SK-N-SH treated with all-trans-retinoic acid at 6 μM for 48 hours (cell line): ENCODE measurements at regions not wholly inside any gene's neighbourhood (a gene's known extent, or its start where the extent isn't known, plus 50 kb on each side); places are given as distances from the start of the nearest gene placed in this dataset.

ENCODE experiments used
- ATAC-seq: fragments of 200-7000 bp; cut with Tn5 transposase; 3 replicates; pipeline ENCODE4 v1.9.1; 2020; ENCODE audit warnings: mild to moderate bottlenecking, moderate library complexity
- ARNTL ChIP-seq: fragments of 450-650 bp; formaldehyde crosslinking; IDR thresholded peaks from 2 replicates; pipeline ENCODE4 v1.5.0; 2020; ENCODE audit warnings: low read depth, mild to moderate bottlenecking, moderate library complexity, borderline replicate concordance
- BACH2 ChIP-seq: fragments of 250-450 bp; sonication (Bioruptor Pico); IDR thresholded peaks from 2 replicates; pipeline ENCODE4 v1.9.0; 2021; ENCODE audit warnings: mild to moderate bottlenecking, borderline replicate concordance
- CSDC2 ChIP-seq: fragments of 250-450 bp; sonication (Bioruptor Pico); IDR thresholded peaks from 2 replicates; pipeline ENCODE4 v1.5.0; 2020; ENCODE audit warnings: mild to moderate bottlenecking, moderate library complexity
- ESRRG ChIP-seq: fragments of 250-450 bp; sonication (Bioruptor Pico); IDR thresholded peaks from 2 replicates; pipeline ENCODE4 v1.6.1; 2021; ENCODE audit warnings: mild to moderate bottlenecking
- ISL1 ChIP-seq: fragments of 250-450 bp; sonication (Bioruptor Pico); IDR thresholded peaks from 2 replicates; pipeline ENCODE4 v2.1.2; 2022; ENCODE audit warnings: mild to moderate bottlenecking, moderate library complexity
- OSR1 ChIP-seq: fragments of 250-450 bp; sonication (Bioruptor Pico); IDR thresholded peaks from 2 replicates; pipeline ENCODE4 v1.8.0; 2022; ENCODE audit warnings: moderate library complexity, mild to moderate bottlenecking, inconsistent platforms
- POU6F1 ChIP-seq: fragments of 250-450 bp; sonication (Bioruptor Pico); IDR thresholded peaks from 2 replicates; pipeline ENCODE4 v1.8.0; 2021; ENCODE audit warnings: low read depth, mild to moderate bottlenecking, moderate library complexity, borderline replicate concordance
- SNAI2 ChIP-seq: fragments of 250-450 bp; sonication (Bioruptor Pico); IDR thresholded peaks from 2 replicates; pipeline ENCODE4 v1.5.0; 2020; ENCODE audit warnings: mild to moderate bottlenecking, moderate library complexity
- TCF4 ChIP-seq: fragments of 250-450 bp; sonication (Bioruptor Pico); IDR thresholded peaks from 2 replicates; pipeline ENCODE4 v1.8.0; 2021; ENCODE audit warnings: mild to moderate bottlenecking, moderate library complexity, borderline replicate concordance
- TOX ChIP-seq: fragments of 250-450 bp; sonication (Bioruptor Pico); IDR thresholded peaks from 2 replicates; pipeline ENCODE4 v1.8.0; 2021; ENCODE audit warnings: mild to moderate bottlenecking, moderate library complexity, borderline replicate concordance
- TSHZ2 ChIP-seq: fragments of 250-450 bp; sonication (Bioruptor Pico); IDR thresholded peaks from 2 replicates; pipeline ENCODE4 v1.5.0; 2020; ENCODE audit warnings: mild to moderate bottlenecking, moderate library complexity
- ZC3H10 ChIP-seq: fragments of 250-450 bp; sonication (Bioruptor Pico); IDR thresholded peaks from 2 replicates; pipeline ENCODE4 v1.5.1; 2021; ENCODE audit warnings: mild to moderate bottlenecking, moderate library complexity
- ZFP3 ChIP-seq: fragments of 250-450 bp; sonication (Bioruptor Pico); IDR thresholded peaks from 2 replicates; pipeline ENCODE4 v1.5.0; 2020; ENCODE audit warnings: mild to moderate bottlenecking, moderate library complexity
- ZFP30 ChIP-seq: fragments of 450-650 bp; formaldehyde crosslinking; IDR thresholded peaks from 2 replicates; pipeline ENCODE4 v1.5.0; 2022; ENCODE audit warnings: mild to moderate bottlenecking, moderate library complexity
- ZNF565 ChIP-seq: fragments of 450-650 bp; formaldehyde crosslinking; conservative IDR thresholded peaks from 2 replicates; pipeline ENCODE4 v1.5.0; 2020; ENCODE audit warnings: low read depth, mild to moderate bottlenecking, moderate library complexity
- ZNF70 ChIP-seq: fragments of 450-650 bp; formaldehyde crosslinking; IDR thresholded peaks from 2 replicates; pipeline ENCODE4 v1.5.0; 2020; ENCODE audit warnings: mild to moderate bottlenecking, moderate library complexity
- TF ChIP-seq, protein P1 (sequence below): fragments of 250-450 bp; sonication (Bioruptor Pico); IDR thresholded peaks from 2 replicates; pipeline ENCODE4 v1.5.1; 2021; ENCODE audit warnings: mild to moderate bottlenecking, moderate library complexity

DNA sequence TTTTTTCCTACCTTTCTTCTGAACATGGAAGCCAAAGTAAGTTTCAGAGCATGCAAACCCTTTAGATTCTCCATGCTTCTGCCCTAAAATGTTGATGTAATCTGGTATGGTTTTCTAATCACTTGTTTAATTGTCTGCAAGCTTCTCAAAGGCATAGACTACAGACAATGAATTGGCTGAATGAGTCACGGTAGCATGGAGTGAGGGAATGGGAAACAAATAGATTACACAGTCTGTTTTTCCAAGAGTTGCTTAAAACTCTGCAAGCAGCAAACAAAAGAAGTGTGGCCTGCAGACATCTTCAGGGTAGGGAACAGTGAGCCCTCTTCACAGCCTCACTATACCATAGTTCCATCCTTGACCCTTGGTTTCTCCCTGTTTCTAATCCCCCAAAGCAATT, 326.0 kb downstream of the BARHL2 start:
- no peak for ATAC-seq
- TF ChIP-seq POU6F1 (CRISPR knock-in tag) (no peak), CSDC2 (no peak), ZFP3 (CRISPR knock-in tag) (no peak), ZNF565 (CRISPR knock-in tag) (no peak)
- TF ChIP-seq, all 23 proteins: peak for 0

DNA sequence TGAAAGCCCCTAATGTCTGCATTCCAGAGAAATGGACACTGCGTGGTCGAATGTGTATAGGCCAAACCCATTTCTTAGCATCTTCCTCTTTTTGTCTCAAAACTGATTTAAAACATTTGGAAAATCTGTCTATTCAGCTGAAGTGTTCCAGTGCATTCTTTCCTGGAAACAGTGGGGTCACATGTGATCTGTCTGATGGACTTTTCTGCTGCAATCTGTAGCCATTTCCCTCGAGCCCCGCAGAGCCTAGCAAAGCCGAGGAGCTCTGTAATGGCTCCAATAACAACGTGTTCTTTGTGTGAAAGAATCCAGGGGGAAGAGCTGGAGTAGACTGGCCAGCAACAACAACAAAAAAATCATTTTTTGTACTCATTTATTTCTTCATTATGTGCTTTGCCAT, 329.3 kb downstream of the BARHL2 start:
- ATAC-seq = peak; percentile 36
- TF ChIP-seq ZC3H10 (CRISPR knock-in tag) (no peak), TCF4 (no peak), ISL1 (CRISPR knock-in tag) (no peak), ZFP3 (CRISPR knock-in tag) (no peak), ARNTL (CRISPR knock-in tag) (no peak), ZNF565 (CRISPR knock-in tag) (no peak), CSDC2 (no peak), TOX (CRISPR knock-in tag) (no peak), ZNF70 (no peak), POU6F1 (CRISPR knock-in tag) (no peak), ESRRG (CRISPR knock-in tag) (no peak)

- peak; percentile 90 for ATAC-seq
- TF ChIP-seq ISL1 (CRISPR knock-in tag) (peak; percentile 83), ZC3H10 (CRISPR knock-in tag) (0 out of 2 replicates have a peak, but pooled peaks have one; percentile 31), ZNF70 (no peak)
These were observed 330.0 kb downstream of the BARHL2 start for GRCh38 chr1:90386899-90387720.

DNA sequence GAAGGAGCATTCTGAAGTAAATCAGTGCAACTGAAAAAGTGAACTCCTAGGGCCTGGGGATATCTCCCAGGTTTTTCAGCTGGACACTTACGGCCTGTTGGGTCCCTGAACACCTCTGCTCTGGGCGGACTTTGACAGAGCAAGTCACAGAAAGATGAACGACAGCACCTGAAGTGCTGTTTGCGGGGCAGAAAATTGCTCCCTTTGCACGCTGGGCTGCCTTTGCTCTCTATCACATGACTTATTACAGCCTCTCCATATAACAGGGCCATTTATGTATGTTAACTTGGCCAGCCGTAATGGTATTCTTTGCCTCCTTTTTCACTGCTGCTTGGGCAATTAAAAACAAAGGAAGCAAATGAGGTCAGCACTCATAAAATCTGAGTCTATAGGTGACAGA, 332.9 kb downstream of the BARHL2 start:
- no peak for TF ChIP-seq BACH2 (CRISPR knock-in tag)
- TF ChIP-seq TOX (CRISPR knock-in tag) = no peak
- no peak for ATAC-seq

DNA sequence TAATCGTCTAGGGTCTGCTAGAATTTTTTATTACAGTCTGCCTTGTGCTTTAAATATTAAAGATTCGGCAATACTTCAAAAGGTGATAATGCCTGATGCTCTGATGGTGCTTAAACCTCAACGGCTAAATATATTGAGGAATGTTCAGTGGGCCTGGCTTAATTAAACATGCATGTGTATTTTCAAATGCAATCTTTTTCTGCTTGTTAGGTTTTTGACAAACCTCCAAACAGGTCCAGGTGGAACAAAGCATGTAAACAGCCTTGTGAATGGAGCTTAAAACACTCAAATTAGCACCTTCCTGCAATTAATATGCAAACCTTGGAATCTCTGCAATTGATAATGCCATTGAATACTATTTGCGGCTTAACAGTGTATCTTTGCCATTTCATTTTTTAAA, 334.9 kb downstream of the BARHL2 start:
- TF ChIP-seq TSHZ2 (CRISPR knock-in tag) (no peak), SNAI2 (CRISPR knock-in tag) (no peak), ESRRG (CRISPR knock-in tag) (no peak), OSR1 (CRISPR knock-in tag) (no peak), ZNF565 (CRISPR knock-in tag) (no peak), ZFP30 (CRISPR knock-in tag) (no peak), ISL1 (CRISPR knock-in tag) (no peak)
- TF ChIP-seq, protein P1, sequence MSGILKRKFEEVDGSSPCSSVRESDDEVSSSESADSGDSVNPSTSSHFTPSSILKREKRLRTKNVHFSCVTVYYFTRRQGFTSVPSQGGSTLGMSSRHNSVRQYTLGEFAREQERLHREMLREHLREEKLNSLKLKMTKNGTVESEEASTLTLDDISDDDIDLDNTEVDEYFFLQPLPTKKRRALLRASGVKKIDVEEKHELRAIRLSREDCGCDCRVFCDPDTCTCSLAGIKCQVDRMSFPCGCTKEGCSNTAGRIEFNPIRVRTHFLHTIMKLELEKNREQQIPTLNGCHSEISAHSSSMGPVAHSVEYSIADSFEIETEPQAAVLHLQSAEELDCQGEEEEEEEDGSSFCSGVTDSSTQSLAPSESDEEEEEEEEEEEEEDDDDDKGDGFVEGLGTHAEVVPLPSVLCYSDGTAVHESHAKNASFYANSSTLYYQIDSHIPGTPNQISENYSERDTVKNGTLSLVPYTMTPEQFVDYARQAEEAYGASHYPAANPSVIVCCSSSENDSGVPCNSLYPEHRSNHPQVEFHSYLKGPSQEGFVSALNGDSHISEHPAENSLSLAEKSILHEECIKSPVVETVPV (CRISPR knock-in tag) = no peak
- ATAC-seq = no peak
